SU-DHL-6 (cell line): ENCODE measurements at regions not wholly inside any gene's neighbourhood (a gene's known extent, or its start where the extent isn't known, plus 50 kb on each side); places are given as distances from the start of the nearest gene placed in this dataset.

Experiments
- H2AFZ ChIP-seq: fragments of 200-600 bp; sonication (generic); 2 replicates; pipeline ENCODE4 v1.6.1; 2014; ENCODE audit warnings: low read depth, mild to moderate bottlenecking, moderate library complexity, mixed read lengths, antibody characterized with exemption, low read length; ENCODE audit not compliant: severe bottlenecking
- H3F3A ChIP-seq: fragments of 200-600 bp; shearing (Covaris generic); 2 replicates; pipeline ENCODE4 v1.6.0; 2016; ENCODE audit warnings: antibody characterized with exemption, mild to moderate bottlenecking; ENCODE audit not compliant: insufficient read depth
- H3K27ac ChIP-seq: fragments of 200-600 bp; sonication (generic); 2 replicates; pipeline ENCODE4 v1.5.1; 2016; ENCODE audit warnings: low read depth, mild to moderate bottlenecking, low read length, moderate library complexity, mixed read lengths
- H3K27me3 ChIP-seq: fragments of 200-600 bp; sonication (generic), shearing (Covaris generic); 2 replicates; pipeline ENCODE4 v1.6.0; 2014; ENCODE audit warnings: mild to moderate bottlenecking, low read length
- H3K36me3 ChIP-seq: fragments of 200-600 bp; sonication (generic); 2 replicates; pipeline ENCODE4 v1.6.1; 2014; ENCODE audit warnings: mild to moderate bottlenecking, low read length, mixed read lengths
- H3K4me2 ChIP-seq: fragments of 300-600, 200-600 bp; shearing (Covaris generic), sonication (generic); 2 replicates; pipeline ENCODE4 v1.6.0; 2014; ENCODE audit warnings: low read length, low read depth, mild to moderate bottlenecking; ENCODE audit not compliant: poor library complexity, severe bottlenecking
- H3K4me3 ChIP-seq: fragments of 200-600 bp; sonication (generic); 2 replicates; pipeline ENCODE4 v1.5.1; 2014; ENCODE audit warnings: antibody characterized with exemption, low read length, mild to moderate bottlenecking, mixed read lengths; ENCODE audit not compliant: insufficient read depth, poor library complexity, severe bottlenecking
- H3K79me2 ChIP-seq: fragments of 200-600 bp; sonication (generic); 2 replicates; pipeline ENCODE4 v1.6.1; 2014; ENCODE audit warnings: mild to moderate bottlenecking, low read length, moderate library complexity; ENCODE audit not compliant: insufficient read depth
- H3K9ac ChIP-seq: fragments of 200-600 bp; sonication (generic); 2 replicates; pipeline ENCODE4 v1.7.0; 2014; ENCODE audit warnings: mild to moderate bottlenecking, low read length
- H3K9me2 ChIP-seq: fragments of 200-600 bp; sonication (generic); replicated peaks from 2 replicates; pipeline ENCODE4 v1.6.1; 2014; ENCODE audit warnings: low read length; ENCODE audit not compliant: insufficient read depth
- H3K9me3 ChIP-seq: fragments of 200-600 bp; sonication (generic); 2 replicates; pipeline ENCODE4 v1.6.1; 2014; ENCODE audit warnings: low read length, mixed read lengths; ENCODE audit not compliant: insufficient read depth
- H4K20me1 ChIP-seq: fragments of 200-600 bp; sonication (generic); 2 replicates; pipeline ENCODE4 v1.6.1; 2014; ENCODE audit warnings: low read depth, mild to moderate bottlenecking, antibody characterized with exemption, low read length, moderate library complexity, mixed read lengths
- CTCF ChIP-seq: fragments of 200-600 bp; sonication (generic); IDR thresholded peaks from one replicate; pipeline ENCODE4 v1.5.1; 2017; ENCODE audit warnings: antibody characterized with exemption, mild to moderate bottlenecking, low read length, moderate library complexity; ENCODE audit not compliant: insufficient read depth, poor library complexity, severe bottlenecking
- EZH2phosphoT487 ChIP-seq: fragments of 200-600 bp; sonication (generic), shearing (Covaris generic); conservative IDR thresholded peaks from 2 replicates; pipeline ENCODE4 v1.6.1; 2018; ENCODE audit warnings: mild to moderate bottlenecking, antibody characterized with exemption, low read length, moderate library complexity, mixed read lengths

GRCh38 chr5:5967944-5968343 lies 410.4 kb downstream of the MED10 start:
- Histone ChIP-seq H3F3A (no peaks in the 10 kb centered on the region), H3K36me3 (no peaks in the 10 kb centered on the region), H3K79me2 (no peaks in the 10 kb centered on the region), H3K9ac (no peak overlapping the region), H3K27me3 (no peaks in the 10 kb centered on the region), H3K9me3 (0 out of 2 replicates have a peak, but pooled peaks cover 10% of the 10 kb centered on the region), H3K4me2 (no peak overlapping the region), H2AFZ (no peak overlapping the region), H4K20me1 (no peaks in the 10 kb centered on the region), H3K9me2 (no peaks in the 10 kb centered on the region), H3K4me3 (no peak overlapping the region), H3K27ac (no peak overlapping the region)
- TF ChIP-seq CTCF (no peak), EZH2phosphoT487 (no peak)

- Histone ChIP-seq H3F3A (no peaks in the 10 kb centered on the region), H3K36me3 (no peaks in the 10 kb centered on the region), H3K9ac (no peak overlapping the region), H3K9me3 (0 out of 2 replicates have a peak, but pooled peaks cover 10% of the 10 kb centered on the region), H3K27me3 (no peaks in the 10 kb centered on the region), H3K79me2 (no peaks in the 10 kb centered on the region), H4K20me1 (no peaks in the 10 kb centered on the region), H3K4me2 (no peak overlapping the region), H3K4me3 (no peak overlapping the region), H3K9me2 (no peaks in the 10 kb centered on the region), H3K27ac (no peak overlapping the region), H2AFZ (no peak overlapping the region)
- TF ChIP-seq EZH2phosphoT487 (no peak), CTCF (no peak)
Observed at GRCh38 chr5:5967373-5967772, 411.0 kb downstream of the MED10 start.

GRCh38 chr5:5965132-5965531 lies 413.2 kb downstream of the MED10 start:
- Histone ChIP-seq H3K9me2 (no peaks in the 10 kb centered on the region), H3K4me3 (no peak overlapping the region), H4K20me1 (no peaks in the 10 kb centered on the region), H3K9me3 (0 out of 2 replicates have a peak, but pooled peaks cover 10% of the 10 kb centered on the region), H3K27me3 (no peaks in the 10 kb centered on the region), H3K9ac (no peak overlapping the region), H3F3A (no peaks in the 10 kb centered on the region), H3K4me2 (no peak overlapping the region), H3K27ac (no peak overlapping the region), H2AFZ (no peak overlapping the region), H3K79me2 (no peaks in the 10 kb centered on the region), H3K36me3 (no peaks in the 10 kb centered on the region)
- TF ChIP-seq CTCF (no peak), EZH2phosphoT487 (no peak)

- TF ChIP-seq EZH2phosphoT487 (no peak), CTCF (no peak)
- Histone ChIP-seq H3K4me3 (no peak overlapping the region), H4K20me1 (no peaks in the 10 kb centered on the region), H3K9me3 (0 out of 2 replicates have a peak, but pooled peaks cover 10% of the 10 kb centered on the region), H3K27me3 (no peaks in the 10 kb centered on the region), H3K4me2 (no peak overlapping the region), H2AFZ (no peak overlapping the region), H3K36me3 (no peaks in the 10 kb centered on the region), H3K27ac (no peak overlapping the region), H3K9ac (no peak overlapping the region), H3F3A (no peaks in the 10 kb centered on the region), H3K79me2 (no peaks in the 10 kb centered on the region), H3K9me2 (no peaks in the 10 kb centered on the region)
Observed at GRCh38 chr5:5964347-5964746, 414.0 kb downstream of the MED10 start.
